ENCODE measurements at regions not wholly inside any gene's neighbourhood (a gene's known extent, or its start where the extent isn't known, plus 50 kb on each side); places are given as distances from the start of the nearest gene placed in this dataset.
A peak's percentile ranks its signal among the peaks of the same experiment; 100 is the strongest.

DNA sequence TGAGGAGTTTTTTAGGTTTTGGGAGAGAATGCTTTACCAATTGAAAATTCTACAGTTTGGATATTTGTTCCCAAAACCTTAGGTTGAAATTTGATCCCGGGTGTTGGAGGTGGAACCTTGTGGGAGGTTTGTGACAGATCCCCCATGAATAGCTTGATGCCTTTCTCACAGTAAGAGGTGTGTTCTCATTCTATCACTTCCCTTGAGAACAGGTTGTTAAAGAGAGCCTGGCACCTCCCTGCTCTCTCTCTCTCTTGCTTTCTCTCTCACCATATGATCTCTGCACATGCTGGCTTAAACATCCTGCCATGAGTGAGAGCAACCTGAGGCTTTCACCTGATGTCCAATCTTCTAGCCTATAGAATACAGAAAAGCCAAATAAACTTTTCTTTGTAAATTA, 1475.5 kb upstream of the AGA start:
- Histone ChIP-seq H2BK12ac (ENCODE audit: low read length) (no peak overlapping the region), H2AK5ac (ENCODE audit: low read length) (no peak overlapping the region), H2BK5ac (ENCODE audit: low read depth, low read length, poor library complexity) (no peak overlapping the region), H3K4me3 (ENCODE audit: low read depth, low read length) (no peak overlapping the region), H4K91ac (ENCODE audit: low read depth, low read length) (no peak overlapping the region), H3K4me1 (ENCODE audit: control insufficient read depth in 1 of 2, insufficient read depth in 2 of 2, low read length in 2 of 2) (no peaks in the 10 kb centered on the region), H3K9ac (ENCODE audit: low read length) (no peak overlapping the region), H3K4ac (ENCODE audit: low read depth, low read length) (no peak overlapping the region), H2AFZ (ENCODE audit: insufficient read depth, low read length, poor library complexity) (no peak overlapping the region), H3K79me2 (ENCODE audit: control insufficient read depth, insufficient read depth, low read length, poor library complexity) (no peaks in the 10 kb centered on the region), H3K23ac (ENCODE audit: low read length) (no peak overlapping the region), H4K12ac (ENCODE audit: low read depth, low read length) (no peak overlapping the region), H3K18ac (ENCODE audit: low read length) (no peak overlapping the region), H3K27ac (ENCODE audit: low read depth, low read length) (no peak overlapping the region), H4K8ac (ENCODE audit: low read depth, low read length) (no peak overlapping the region), H3K27me3 (ENCODE audit: insufficient read depth, low read length) (no peaks in the 10 kb centered on the region), H2BK120ac (ENCODE audit: insufficient read depth, low read length, poor library complexity) (no peak overlapping the region), H3K9me3 (ENCODE audit: insufficient read depth, low read depth, low read length) (peaks cover 11% of the 10 kb centered on the region), H3K36me3 (ENCODE audit: control insufficient read depth in 1 of 2, insufficient read depth in 2 of 2, low read length in 2 of 2) (no peaks in the 10 kb centered on the region), H3K14ac (ENCODE audit: low read length) (no peak overlapping the region), H3K4me2 (ENCODE audit: low read length) (no peak overlapping the region), H3K79me1 (ENCODE audit: low read length) (no peaks in the 10 kb centered on the region)
- DNase-seq: no peak
- no CpG with 5 or more reads among the region's 1 CpG for WGBS (ENCODE audit: extremely low coverage, insufficient coverage, insufficient read length)

DNA sequence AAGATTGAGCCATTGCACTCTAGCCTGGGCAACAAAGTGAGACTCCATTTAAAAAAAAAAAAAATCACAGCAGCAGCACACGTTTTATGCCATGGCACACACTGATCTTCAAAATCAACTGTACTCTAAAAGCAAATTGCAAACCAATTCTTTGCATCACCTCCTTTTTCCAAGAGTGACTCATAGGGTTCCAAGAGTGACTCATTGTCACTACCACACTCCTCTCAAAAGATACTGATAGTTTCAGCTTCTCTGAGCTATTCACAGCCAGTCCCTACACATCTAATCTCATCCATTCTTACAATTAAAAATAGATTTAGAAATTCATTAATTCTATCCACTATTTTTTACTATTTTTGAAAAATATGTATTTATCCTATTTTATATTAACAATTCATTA, 1494.9 kb upstream of the AGA start:
- Histone ChIP-seq H3K79me2 (ENCODE audit: control insufficient read depth, insufficient read depth, low read length, poor library complexity) (no peaks in the 10 kb centered on the region), H2BK12ac (ENCODE audit: low read length) (no peak overlapping the region), H3K18ac (ENCODE audit: low read length) (no peak overlapping the region), H2AFZ (ENCODE audit: insufficient read depth, low read length, poor library complexity) (no peak overlapping the region), H3K4me2 (ENCODE audit: low read length) (no peak overlapping the region), H3K36me3 (ENCODE audit: control insufficient read depth in 1 of 2, insufficient read depth in 2 of 2, low read length in 2 of 2) (no peaks in the 10 kb centered on the region), H2BK5ac (ENCODE audit: low read depth, low read length, poor library complexity) (no peak overlapping the region), H3K27me3 (ENCODE audit: insufficient read depth, low read length) (no peaks in the 10 kb centered on the region), H3K79me1 (ENCODE audit: low read length) (no peaks in the 10 kb centered on the region), H3K4me3 (ENCODE audit: low read depth, low read length) (no peak overlapping the region), H3K14ac (ENCODE audit: low read length) (no peak overlapping the region), H4K91ac (ENCODE audit: low read depth, low read length) (no peak overlapping the region), H3K9me3 (ENCODE audit: insufficient read depth, low read depth, low read length) (no peaks in the 10 kb centered on the region), H3K27ac (ENCODE audit: low read depth, low read length) (no peak overlapping the region), H4K12ac (ENCODE audit: low read depth, low read length) (no peak overlapping the region), H4K8ac (ENCODE audit: low read depth, low read length) (no peak overlapping the region), H2BK120ac (ENCODE audit: insufficient read depth, low read length, poor library complexity) (no peak overlapping the region), H3K4me1 (ENCODE audit: control insufficient read depth in 1 of 2, insufficient read depth in 2 of 2, low read length in 2 of 2) (no peaks in the 10 kb centered on the region), H3K9ac (ENCODE audit: low read length) (no peak overlapping the region), H2AK5ac (ENCODE audit: low read length) (no peak overlapping the region), H3K4ac (ENCODE audit: low read depth, low read length) (no peak overlapping the region), H3K23ac (ENCODE audit: low read length) (no peak overlapping the region)
- DNase-seq: no peak
- no CpG with 5 or more reads among the region's 1 CpG for WGBS (ENCODE audit: extremely low coverage, insufficient coverage, insufficient read length)

- H3K4ac ChIP-seq (ENCODE audit: low read depth, low read length): no peak overlapping the region
- H4K91ac ChIP-seq (ENCODE audit: low read depth, low read length): no peak overlapping the region
- H2BK120ac ChIP-seq (ENCODE audit: insufficient read depth, low read length, poor library complexity): no peak overlapping the region
- H3K36me3 ChIP-seq (ENCODE audit: control insufficient read depth in 1 of 2, insufficient read depth in 2 of 2, low read length in 2 of 2): no peaks in the 10 kb centered on the region
- WGBS (ENCODE audit: extremely low coverage, insufficient coverage, insufficient read length): no CpG with 5 or more reads among the region's 7 CpGs
- H4K8ac ChIP-seq (ENCODE audit: low read depth, low read length): no peak overlapping the region
- no peak overlapping the region for H3K14ac ChIP-seq (ENCODE audit: low read length)
- H3K27ac ChIP-seq (ENCODE audit: low read depth, low read length): no peak overlapping the region
- H3K79me1 ChIP-seq (ENCODE audit: low read length): no peaks in the 10 kb centered on the region
- no peaks in the 10 kb centered on the region for H3K79me2 ChIP-seq (ENCODE audit: control insufficient read depth, insufficient read depth, low read length, poor library complexity)
- no peak overlapping the region for H3K23ac ChIP-seq (ENCODE audit: low read length)
- H3K18ac ChIP-seq (ENCODE audit: low read length): no peak overlapping the region
- no peaks in the 10 kb centered on the region for H3K9me3 ChIP-seq (ENCODE audit: insufficient read depth, low read depth, low read length)
- no peak overlapping the region for H2AK5ac ChIP-seq (ENCODE audit: low read length)
- no peak overlapping the region for H2AFZ ChIP-seq (ENCODE audit: insufficient read depth, low read length, poor library complexity)
- no peak for DNase-seq
- no peak overlapping the region for H4K12ac ChIP-seq (ENCODE audit: low read depth, low read length)
- peak overlapping the region; percentile 37 for H3K4me3 ChIP-seq (ENCODE audit: low read depth, low read length)
- H3K4me1 ChIP-seq (ENCODE audit: control insufficient read depth in 1 of 2, insufficient read depth in 2 of 2, low read length in 2 of 2): no peaks in the 10 kb centered on the region
- H2BK5ac ChIP-seq (ENCODE audit: low read depth, low read length, poor library complexity): no peak overlapping the region
- no peak overlapping the region for H3K4me2 ChIP-seq (ENCODE audit: low read length)
- peaks cover 3% of the 10 kb centered on the region for H3K27me3 ChIP-seq (ENCODE audit: insufficient read depth, low read length)
- H3K9ac ChIP-seq (ENCODE audit: low read length): no peak overlapping the region
- H2BK12ac ChIP-seq (ENCODE audit: low read length): no peak overlapping the region
These were observed 1499.7 kb upstream of the AGA start for GRCh38 chr4:178941975-178942374.

DNA sequence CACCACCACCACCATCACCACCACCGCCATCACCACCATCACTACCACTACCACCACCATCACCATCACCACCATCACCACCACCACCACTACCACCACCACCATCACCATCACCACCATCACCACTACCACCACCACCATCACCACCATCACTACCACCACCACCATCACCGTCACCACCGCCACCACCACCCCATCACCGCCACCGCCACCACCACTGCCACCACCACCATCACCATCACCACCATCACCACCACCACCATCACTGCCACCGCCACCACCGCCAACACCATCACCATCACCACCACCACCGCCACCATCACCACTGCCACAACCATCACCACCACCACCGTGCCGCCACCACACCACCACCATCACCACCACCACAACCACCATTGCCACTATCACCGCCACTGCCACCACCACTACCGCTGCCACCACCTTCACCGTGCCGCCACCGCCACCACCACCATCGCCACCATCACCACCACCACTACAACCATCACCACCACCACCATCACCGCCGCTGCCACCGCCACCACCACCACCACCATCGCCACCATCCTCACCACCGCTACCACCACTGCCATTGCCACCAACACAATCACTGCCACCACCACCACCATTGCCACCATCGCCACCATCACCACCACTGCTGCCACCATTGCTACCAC, 1511.3 kb upstream of the AGA start:
- H4K91ac ChIP-seq (ENCODE audit: low read depth, low read length): no peak overlapping the region
- H2AFZ ChIP-seq (ENCODE audit: insufficient read depth, low read length, poor library complexity): no peak overlapping the region
- H2BK12ac ChIP-seq (ENCODE audit: low read length): no peak overlapping the region
- no peak overlapping the region for H2AK5ac ChIP-seq (ENCODE audit: low read length)
- no peak overlapping the region for H3K4me2 ChIP-seq (ENCODE audit: low read length)
- DNase-seq: no peak
- no peak overlapping the region for H3K27ac ChIP-seq (ENCODE audit: low read depth, low read length)
- H3K36me3 ChIP-seq (ENCODE audit: control insufficient read depth in 1 of 2, insufficient read depth in 2 of 2, low read length in 2 of 2): no peaks in the 10 kb centered on the region
- no peak overlapping the region for H3K4ac ChIP-seq (ENCODE audit: low read depth, low read length)
- H4K12ac ChIP-seq (ENCODE audit: low read depth, low read length): no peak overlapping the region
- no peak overlapping the region for H3K23ac ChIP-seq (ENCODE audit: low read length)
- no peaks in the 10 kb centered on the region for H3K79me2 ChIP-seq (ENCODE audit: control insufficient read depth, insufficient read depth, low read length, poor library complexity)
- H4K8ac ChIP-seq (ENCODE audit: low read depth, low read length): no peak overlapping the region
- H2BK5ac ChIP-seq (ENCODE audit: low read depth, low read length, poor library complexity): no peak overlapping the region
- H3K9me3 ChIP-seq (ENCODE audit: insufficient read depth, low read depth, low read length): peaks cover 10% of the 10 kb centered on the region
- no peaks in the 10 kb centered on the region for H3K79me1 ChIP-seq (ENCODE audit: low read length)
- peak overlapping the region; percentile 61 for H3K4me3 ChIP-seq (ENCODE audit: low read depth, low read length)
- no CpG with 5 or more reads among the region's 22 CpGs for WGBS (ENCODE audit: extremely low coverage, insufficient coverage, insufficient read length)
- H3K4me1 ChIP-seq (ENCODE audit: control insufficient read depth in 1 of 2, insufficient read depth in 2 of 2, low read length in 2 of 2): no peaks in the 10 kb centered on the region
- H2BK120ac ChIP-seq (ENCODE audit: insufficient read depth, low read length, poor library complexity): no peak overlapping the region
- no peak overlapping the region for H3K9ac ChIP-seq (ENCODE audit: low read length)
- no peak overlapping the region for H3K14ac ChIP-seq (ENCODE audit: low read length)
- H3K18ac ChIP-seq (ENCODE audit: low read length): no peak overlapping the region
- no peaks in the 10 kb centered on the region for H3K27me3 ChIP-seq (ENCODE audit: insufficient read depth, low read length)
